Astrocyte of the spinal cord (primary cell): ENCODE measurements at regions not wholly inside any gene's neighbourhood (a gene's known extent, or its start where the extent isn't known, plus 50 kb on each side); places are given as distances from the start of the nearest gene placed in this dataset.

Experiments
- DNase-seq: peaks from one replicate; pipeline ENCODE4 v3.0.0; 2011; ENCODE audit warnings: low read depth, low spot score
- H3K4me3 ChIP-seq: 2 replicates; pipeline ENCODE4 v1.5.1; 2011; ENCODE audit warnings: low read depth, mild to moderate bottlenecking, low read length, moderate library complexity
- in situ Hi-C: cut with HindIII; loops from 2 replicates; pipeline ENCODE4 v1.10.0; 2017; ENCODE audit warnings: low sequenced_read_pairs
- TF ChIP-seq, protein P1 (sequence below): IDR thresholded peaks from 2 replicates; pipeline ENCODE4 v1.5.1; 2012; ENCODE audit warnings: low read depth, mild to moderate bottlenecking, low read length, inconsistent platforms

GRCh38 chr5:125657936-125658335, 765.3 kb upstream of the GRAMD2B start:
- DNase-seq = no peak
- in situ Hi-C loops = no loop called here
- H3K4me3 ChIP-seq = no peak overlapping the region
- TF ChIP-seq, protein P1, sequence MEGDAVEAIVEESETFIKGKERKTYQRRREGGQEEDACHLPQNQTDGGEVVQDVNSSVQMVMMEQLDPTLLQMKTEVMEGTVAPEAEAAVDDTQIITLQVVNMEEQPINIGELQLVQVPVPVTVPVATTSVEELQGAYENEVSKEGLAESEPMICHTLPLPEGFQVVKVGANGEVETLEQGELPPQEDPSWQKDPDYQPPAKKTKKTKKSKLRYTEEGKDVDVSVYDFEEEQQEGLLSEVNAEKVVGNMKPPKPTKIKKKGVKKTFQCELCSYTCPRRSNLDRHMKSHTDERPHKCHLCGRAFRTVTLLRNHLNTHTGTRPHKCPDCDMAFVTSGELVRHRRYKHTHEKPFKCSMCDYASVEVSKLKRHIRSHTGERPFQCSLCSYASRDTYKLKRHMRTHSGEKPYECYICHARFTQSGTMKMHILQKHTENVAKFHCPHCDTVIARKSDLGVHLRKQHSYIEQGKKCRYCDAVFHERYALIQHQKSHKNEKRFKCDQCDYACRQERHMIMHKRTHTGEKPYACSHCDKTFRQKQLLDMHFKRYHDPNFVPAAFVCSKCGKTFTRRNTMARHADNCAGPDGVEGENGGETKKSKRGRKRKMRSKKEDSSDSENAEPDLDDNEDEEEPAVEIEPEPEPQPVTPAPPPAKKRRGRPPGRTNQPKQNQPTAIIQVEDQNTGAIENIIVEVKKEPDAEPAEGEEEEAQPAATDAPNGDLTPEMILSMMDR = no peak

DNA sequence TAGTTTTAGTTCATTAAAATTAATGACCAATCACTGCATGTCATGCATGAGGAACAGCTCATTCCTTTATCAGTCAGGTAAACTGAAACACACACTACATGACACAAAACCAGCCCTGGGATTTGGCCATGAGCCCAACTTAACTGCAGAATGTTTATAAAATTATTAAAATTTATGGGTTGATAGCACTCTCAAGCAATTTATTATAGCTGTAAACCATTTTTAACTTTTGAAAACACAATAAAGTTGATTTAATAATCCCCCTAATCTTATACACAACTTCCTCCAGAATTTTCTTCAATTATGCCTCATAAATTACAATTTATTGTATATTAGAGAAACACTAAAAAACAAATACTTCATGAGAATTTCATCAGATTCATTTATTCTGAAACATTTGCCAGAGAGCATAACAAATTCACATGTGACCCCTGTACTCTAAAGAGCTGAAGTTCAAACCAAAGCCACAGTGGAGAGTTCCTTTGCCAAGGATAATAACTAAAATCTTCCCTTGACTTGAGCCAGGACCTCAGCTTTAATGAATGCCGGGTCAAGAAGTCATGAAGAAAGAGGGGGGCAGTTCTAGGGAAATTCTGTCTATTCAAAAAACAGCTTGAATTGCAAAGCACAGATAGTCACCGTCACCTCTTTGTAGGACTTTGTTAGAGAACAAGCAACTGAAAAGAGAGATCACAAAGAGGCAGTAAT, 763.7 kb upstream of the GRAMD2B start:
- H3K4me3 ChIP-seq = no peak overlapping the region
- in situ Hi-C loops = no loop called here
- TF ChIP-seq, protein P1 = no peak
- DNase-seq = peak; percentile 85

DNA sequence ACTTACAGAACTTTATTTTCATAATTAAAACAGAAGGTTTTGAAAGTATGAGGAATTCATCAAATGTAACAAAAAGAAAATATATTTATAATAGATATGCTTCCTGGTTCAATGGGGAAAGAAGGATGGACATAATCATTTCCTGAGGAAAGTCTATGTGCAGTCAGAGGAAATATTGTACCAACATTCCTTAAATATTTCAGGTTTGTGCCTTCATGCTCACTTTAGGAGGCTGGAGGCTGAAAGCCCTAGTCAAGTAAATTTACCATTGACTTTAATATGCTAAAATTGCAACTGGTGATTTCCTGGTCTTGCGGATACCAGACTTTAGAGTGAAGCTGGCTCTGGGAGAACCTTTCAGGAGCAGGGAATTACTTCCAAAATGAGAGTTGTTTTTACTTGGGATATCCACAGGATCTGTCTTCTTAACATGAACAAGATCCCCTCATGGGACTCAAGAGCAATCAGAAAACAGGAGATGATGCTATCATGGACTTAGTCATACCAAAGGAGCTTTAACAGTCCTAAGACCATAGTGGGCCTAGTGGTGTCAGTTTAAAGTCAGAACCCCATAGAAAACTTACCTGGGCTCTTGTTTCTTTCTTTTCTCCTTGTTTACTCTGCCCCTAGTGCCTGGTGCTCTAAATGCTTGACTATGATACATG, 762.8 kb upstream of the GRAMD2B start:
- peak; percentile 10 for DNase-seq
- H3K4me3 ChIP-seq = no peak overlapping the region
- in situ Hi-C loops = no loop called here
- TF ChIP-seq, protein P1 = no peak

DNA sequence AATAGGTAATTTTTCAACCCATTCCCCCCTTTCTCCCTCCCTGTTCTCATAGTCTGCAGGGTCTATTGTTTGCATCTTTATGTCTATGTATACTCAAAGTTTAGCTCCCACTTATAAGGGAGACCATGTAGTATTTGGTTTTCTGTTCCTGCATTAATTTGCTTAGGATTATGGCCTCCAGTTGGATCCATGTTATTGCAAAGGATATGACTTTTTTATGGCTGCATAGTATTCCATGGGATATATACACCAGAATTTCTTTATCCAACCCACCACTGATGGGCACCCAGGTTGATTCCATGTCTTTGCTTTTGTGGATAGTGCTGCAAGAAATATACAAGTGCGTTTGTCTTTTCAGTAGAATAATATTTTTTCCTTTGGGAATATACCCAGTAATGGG, 761.6 kb upstream of the GRAMD2B start:
- in situ Hi-C loops = no loop called here

DNA sequence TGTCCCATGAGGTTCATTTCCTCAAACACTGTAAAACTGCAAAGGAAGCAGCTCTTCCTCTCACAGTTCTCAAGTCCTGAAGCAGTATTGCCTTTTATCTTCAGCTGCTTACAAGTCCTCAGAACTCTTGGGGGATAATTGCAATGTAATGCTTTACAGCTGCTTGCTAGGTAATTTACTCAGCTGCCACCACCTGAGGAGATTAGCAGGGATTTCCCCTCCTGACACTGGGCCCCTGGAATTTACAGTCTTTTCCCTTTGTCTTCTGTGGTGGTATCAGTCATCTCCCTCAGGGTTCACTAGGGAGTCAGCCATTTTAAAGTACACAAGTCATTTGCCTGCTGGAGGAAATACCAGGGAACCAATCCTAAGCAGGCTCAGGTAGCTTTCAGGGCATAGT, 754.3 kb upstream of the GRAMD2B start:
- in situ Hi-C loops = no loop called here

More for the DNA sequence above, 761.6 kb upstream of the GRAMD2B start:
- no peak for DNase-seq
- no peak overlapping the region for H3K4me3 ChIP-seq
- TF ChIP-seq, protein P1 = no peak

DNA sequence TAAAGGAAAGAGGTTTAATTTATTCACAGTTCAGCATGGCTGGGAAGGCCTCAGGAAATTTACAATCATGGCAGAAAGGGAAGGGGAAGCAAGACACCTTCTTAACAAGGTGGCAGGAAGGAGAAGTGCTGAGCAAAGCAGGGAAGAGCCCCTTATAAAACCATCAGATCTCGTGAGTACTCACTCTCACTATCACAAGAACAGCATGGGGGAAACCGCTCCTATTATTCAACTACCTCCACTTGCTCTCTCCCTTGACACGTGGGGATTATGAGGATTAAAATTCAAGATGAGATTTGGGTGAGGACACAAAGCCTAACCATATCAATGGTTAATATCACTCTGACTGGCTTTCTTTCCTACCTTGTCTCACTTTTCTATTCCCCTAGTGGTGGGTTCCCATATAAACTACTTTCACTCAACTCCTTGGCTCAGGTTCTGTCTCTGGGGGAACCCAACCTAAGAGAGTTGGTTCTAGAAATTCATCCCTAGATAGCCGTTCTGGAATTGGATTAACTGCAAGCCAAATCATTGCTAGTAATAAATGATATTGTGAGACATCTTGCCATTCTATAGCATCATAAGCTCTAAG, 749.8 kb upstream of the GRAMD2B start:
- no peak overlapping the region for H3K4me3 ChIP-seq

More for the DNA sequence above, 754.3 kb upstream of the GRAMD2B start:
- no peak for DNase-seq
- H3K4me3 ChIP-seq = no peak overlapping the region
- TF ChIP-seq, protein P1 = no peak

More for the DNA sequence above, 749.8 kb upstream of the GRAMD2B start:
- in situ Hi-C loops = no loop called here
- no peak for DNase-seq
- TF ChIP-seq, protein P1 = no peak
